GM10248 (cell line): ENCODE measurements at regions not wholly inside any gene's neighbourhood (a gene's known extent, or its start where the extent isn't known, plus 50 kb on each side); places are given as distances from the start of the nearest gene placed in this dataset.

Source experiments
- CTCF ChIA-PET: fragments of 300-600 bp; sonication (Branson Sonifier 250); formaldehyde crosslinking; extraction: SDS; loops from one replicate; lab custom pipeline; 2021; ENCODE audit warnings: antibody characterized with exemption; lab: Yijun Ruan, JAX
- POLR2A ChIA-PET: fragments of 350-650 bp; sonication (Branson Sonifier 250); formaldehyde crosslinking; extraction: SDS; loops from one replicate; lab custom pipeline; 2020; ENCODE audit warnings: antibody characterized with exemption; lab: Yijun Ruan, JAX
- DNase-seq: peaks from one replicate; pipeline ENCODE4 v3.0.0; 2012; ENCODE audit errors: extremely low spot score
- TF ChIP-seq, protein P1 (sequence below): IDR thresholded peaks from 2 replicates; pipeline ENCODE4 v1.5.1; 2012; ENCODE audit warnings: mild to moderate bottlenecking, low read depth; ENCODE audit errors: extremely low read depth, missing control alignments, control extremely low read depth

DNA sequence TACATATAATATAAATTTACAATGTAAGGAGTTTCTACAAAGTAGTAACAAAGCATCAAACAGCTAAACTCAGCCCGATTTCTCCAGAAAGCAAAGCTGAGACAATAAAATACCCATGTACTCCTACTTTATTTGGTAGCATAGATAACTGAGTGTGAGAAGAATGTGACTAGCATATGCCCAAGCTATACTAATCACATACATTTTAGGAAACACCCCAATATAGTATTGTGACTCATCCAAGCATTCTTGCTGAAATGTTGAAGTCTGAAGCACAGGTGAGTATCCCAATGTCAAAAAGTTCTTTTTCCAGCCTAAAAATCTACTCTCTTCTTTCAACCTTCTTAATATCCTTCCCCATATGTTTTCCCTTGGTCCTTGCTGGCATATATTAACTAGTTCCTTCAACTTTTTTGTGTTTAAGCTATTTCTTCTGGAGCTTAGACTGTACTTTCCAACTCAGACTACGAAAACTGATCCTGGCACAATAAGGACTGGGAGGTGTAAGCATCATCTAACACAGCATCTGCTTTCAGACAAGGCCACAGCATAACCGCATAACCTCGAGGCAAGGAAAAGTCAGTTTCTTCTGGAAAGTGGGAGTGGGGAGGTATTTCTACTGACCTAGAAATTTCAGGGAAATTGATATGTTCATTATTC, 163.0 kb upstream of the RNPC3 start:
- DNase-seq = no peak
- TF ChIP-seq, protein P1, sequence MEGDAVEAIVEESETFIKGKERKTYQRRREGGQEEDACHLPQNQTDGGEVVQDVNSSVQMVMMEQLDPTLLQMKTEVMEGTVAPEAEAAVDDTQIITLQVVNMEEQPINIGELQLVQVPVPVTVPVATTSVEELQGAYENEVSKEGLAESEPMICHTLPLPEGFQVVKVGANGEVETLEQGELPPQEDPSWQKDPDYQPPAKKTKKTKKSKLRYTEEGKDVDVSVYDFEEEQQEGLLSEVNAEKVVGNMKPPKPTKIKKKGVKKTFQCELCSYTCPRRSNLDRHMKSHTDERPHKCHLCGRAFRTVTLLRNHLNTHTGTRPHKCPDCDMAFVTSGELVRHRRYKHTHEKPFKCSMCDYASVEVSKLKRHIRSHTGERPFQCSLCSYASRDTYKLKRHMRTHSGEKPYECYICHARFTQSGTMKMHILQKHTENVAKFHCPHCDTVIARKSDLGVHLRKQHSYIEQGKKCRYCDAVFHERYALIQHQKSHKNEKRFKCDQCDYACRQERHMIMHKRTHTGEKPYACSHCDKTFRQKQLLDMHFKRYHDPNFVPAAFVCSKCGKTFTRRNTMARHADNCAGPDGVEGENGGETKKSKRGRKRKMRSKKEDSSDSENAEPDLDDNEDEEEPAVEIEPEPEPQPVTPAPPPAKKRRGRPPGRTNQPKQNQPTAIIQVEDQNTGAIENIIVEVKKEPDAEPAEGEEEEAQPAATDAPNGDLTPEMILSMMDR = no peak
- ChIA-PET POLR2A (no interaction called here), CTCF (no interaction called here)

DNA sequence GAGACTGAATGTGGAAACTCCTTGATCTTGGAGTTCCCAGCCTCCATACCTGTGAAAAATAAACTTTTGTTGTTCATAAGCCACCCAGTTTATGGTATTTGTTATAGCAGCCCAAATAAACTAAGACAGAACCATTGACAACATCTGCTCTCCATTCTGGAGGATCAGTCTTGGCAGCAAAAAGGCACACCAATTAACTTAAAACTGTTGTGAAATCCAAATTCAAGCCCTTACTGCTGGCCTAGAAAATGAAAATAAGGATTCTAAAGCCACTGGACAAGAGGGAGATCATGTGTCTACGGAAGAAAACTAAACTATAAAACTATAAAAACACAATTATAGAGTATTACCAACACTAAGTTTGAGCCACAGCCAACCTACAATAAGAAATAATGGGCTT, 172.1 kb upstream of the RNPC3 start:
- no peak for DNase-seq
- CTCF ChIA-PET = no interaction called here
- POLR2A ChIA-PET = no interaction called here
- TF ChIP-seq, protein P1 = no peak

DNA sequence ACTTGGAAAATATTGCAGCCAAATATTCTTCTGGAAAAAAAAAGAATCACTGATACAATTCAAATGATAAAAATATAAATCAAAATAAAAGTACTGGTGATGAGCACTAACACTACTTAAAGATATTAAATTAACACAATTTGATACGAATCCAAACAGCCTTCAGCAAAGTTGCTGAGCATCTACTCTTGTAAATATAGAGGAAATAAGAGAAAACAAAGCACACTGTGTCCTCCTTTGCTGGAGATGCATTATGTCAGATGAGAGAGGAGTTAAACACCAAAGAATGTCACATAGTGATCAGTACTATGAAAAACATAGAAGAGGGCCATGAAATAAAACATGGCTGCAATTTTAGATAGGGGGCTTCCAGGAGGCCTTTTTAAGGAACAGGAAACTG, 177.4 kb upstream of the RNPC3 start:
- POLR2A ChIA-PET = no interaction called here
- CTCF ChIA-PET = no interaction called here
- no peak for DNase-seq
- TF ChIP-seq, protein P1 = no peak

DNA sequence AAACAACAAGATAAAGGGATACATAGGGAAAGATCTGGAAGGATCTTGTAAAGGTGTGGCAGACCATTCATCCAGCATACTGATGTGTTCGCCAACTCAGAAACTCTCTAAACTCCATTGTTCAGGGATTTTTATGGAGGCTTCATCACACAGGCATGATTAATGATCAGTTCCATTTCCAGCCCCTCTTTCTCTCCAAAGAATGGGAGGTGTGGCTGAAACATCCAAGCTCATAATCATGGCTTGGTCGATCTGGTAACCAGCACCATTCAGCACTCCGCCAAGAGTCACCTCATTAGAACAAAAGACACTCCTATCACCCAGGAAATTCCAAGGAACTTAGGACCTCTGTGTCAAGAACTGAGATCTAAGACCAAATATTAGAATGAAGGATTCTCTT, 180.6 kb upstream of the RNPC3 start:
- POLR2A ChIA-PET = no interaction called here
- DNase-seq = no peak
- TF ChIP-seq, protein P1 = no peak
- CTCF ChIA-PET = no interaction called here

DNA sequence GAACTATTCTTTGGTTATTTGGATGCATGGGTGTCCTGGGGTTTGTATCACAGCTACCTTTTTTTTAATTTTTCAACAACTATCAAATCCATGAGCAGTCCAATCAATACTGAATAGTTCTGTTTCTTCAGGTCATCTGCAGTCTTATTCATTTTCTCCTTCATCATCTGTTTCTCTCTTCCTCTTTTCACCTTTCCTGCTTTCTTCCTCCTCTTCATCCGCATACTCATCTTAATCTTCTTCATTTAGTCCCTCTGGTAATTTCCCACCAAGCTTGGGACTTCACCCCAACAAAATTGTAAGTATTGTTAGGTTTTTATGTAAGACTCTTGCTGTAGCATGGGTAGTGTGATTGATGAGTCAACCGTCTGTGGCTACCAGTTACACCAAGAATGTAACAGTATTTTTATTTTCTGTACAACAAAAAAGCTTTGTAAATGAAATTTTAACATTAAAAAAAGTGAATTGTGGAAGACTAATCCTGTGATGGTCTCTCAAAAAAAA, 184.1 kb upstream of the RNPC3 start:
- ChIA-PET CTCF (no interaction called here), POLR2A (no interaction called here)
- TF ChIP-seq, protein P1 = no peak
- DNase-seq = no peak

DNA sequence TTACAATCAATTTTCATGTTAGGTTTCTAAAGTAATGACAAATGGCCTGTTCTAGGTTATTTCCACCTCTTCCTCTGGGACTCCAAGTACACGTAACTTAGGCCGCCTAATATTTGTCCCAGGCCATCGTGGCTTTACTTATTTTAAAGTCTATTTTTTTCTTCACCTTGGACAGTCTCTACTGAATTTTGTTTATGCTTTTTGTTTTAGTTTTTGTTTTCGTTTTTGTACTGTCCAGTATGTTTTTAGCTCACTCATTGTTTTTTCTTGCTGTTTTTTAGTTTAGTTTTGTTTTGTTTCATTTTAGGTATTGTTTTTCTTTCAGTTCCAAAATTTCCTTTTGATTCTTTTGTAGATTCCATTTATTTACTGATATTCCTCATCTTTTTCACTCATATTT, 187.7 kb upstream of the RNPC3 start:
- CTCF ChIA-PET = no interaction called here
- DNase-seq = no peak
- POLR2A ChIA-PET = no interaction called here
- TF ChIP-seq, protein P1 = no peak

DNA sequence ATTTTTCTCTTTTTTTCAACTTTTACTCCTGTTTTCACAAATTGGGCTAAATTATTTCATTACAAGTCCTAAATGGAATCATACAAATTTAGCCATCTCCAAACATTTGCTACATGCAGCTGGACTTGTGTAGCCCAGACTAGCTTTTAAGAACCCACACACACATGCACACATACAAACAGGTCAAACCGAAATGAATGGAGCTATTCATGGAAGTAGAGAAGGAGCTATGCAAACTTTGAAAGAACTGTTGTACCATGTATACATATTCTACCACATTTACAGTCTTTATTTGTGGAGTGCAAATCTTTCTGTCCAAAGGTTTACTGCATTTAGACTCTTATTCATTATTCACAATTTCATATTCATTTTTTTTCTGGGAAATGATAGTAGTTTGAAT, 189.1 kb upstream of the RNPC3 start:
- POLR2A ChIA-PET = no interaction called here
- CTCF ChIA-PET = interaction anchor here (1.3 kb wide), 1 partner anchor 10 kb away, joined by 5 read pairs; no protein-coding TSS in a partner anchor
- TF ChIP-seq, protein P1 = no peak
- no peak for DNase-seq
